NCI-H748 (cell line): ENCODE measurements at regions not wholly inside any gene's neighbourhood (a gene's known extent, or its start where the extent isn't known, plus 50 kb on each side); places are given as distances from the start of the nearest gene placed in this dataset.
"Not testable (repeated sequence)": the region's sequence is repeated elsewhere in the genome, so short reads cannot be mapped to it uniquely, and the experiment has no call there.

Experiments
- DNase-seq: peaks from one replicate; lab custom pipeline; 2025; ENCODE audit not compliant: unreplicated experiment; lab: John Stamatoyannopoulos, UW

DNA sequence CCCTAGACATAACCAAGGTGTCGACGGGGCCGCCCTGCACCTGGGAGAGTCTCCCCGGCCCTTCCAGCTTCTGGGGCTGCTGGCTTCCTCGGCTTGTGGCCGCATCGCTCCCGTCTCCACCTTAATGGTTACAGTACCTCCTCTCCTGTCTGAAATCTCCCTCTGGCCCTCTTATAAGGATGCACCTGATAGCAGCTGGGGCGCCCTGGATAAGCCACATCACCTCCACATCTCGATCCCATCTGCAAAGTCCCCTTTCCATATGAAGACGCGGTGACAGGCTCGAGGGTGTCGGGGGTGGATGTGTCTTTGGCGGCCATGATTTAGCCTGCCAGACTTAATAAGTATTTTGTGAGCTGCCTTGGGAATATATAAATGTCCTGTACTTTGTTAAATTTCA, 169.0 kb downstream of the NPIPB11 start:
- DNase-seq = not testable (repeated sequence)

- not testable (repeated sequence) for DNase-seq
These were observed 169.5 kb downstream of the NPIPB11 start for GRCh38 chr16:29237023-29237422.

GRCh38 chr16:29235836-29236370, 170.6 kb downstream of the NPIPB11 start:
- DNase-seq = not testable (repeated sequence)

DNA sequence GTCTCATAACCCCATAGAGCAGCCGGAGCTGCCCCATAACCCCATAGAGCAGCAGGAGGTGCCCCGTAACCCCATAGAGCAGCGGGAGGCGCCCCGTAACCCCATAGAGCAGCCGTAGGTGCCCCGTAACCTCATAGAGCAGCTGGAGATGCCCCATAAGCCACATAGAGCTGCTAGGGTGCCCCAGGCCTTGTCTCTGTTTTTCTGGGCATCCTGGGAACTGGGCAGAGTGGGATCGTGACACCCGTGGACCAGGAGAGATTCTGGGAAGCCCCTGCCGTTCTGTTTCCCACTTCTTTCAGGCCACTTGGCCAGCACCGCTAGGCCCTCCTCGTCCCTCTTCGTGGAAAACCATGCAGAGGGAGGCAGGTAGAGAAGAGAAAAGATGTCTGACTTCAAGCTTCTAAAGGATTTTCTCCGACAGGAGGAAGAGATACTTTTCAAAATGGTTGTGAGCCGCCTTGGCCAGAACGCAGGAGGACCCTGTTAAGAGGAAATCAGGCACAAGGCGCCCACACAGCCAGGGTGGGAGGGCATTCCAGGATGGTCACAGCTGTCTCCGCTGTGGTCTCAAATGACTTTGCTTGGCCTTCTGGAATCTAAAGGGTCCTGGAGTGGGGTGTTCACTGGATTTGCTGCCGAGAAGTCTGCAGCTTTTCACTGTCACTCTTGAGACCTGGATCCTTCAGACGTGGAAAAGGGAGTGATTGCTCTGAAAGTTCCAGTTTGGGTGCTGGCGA, 171.8 kb downstream of the NPIPB11 start:
- DNase-seq = not testable (repeated sequence)

DNA sequence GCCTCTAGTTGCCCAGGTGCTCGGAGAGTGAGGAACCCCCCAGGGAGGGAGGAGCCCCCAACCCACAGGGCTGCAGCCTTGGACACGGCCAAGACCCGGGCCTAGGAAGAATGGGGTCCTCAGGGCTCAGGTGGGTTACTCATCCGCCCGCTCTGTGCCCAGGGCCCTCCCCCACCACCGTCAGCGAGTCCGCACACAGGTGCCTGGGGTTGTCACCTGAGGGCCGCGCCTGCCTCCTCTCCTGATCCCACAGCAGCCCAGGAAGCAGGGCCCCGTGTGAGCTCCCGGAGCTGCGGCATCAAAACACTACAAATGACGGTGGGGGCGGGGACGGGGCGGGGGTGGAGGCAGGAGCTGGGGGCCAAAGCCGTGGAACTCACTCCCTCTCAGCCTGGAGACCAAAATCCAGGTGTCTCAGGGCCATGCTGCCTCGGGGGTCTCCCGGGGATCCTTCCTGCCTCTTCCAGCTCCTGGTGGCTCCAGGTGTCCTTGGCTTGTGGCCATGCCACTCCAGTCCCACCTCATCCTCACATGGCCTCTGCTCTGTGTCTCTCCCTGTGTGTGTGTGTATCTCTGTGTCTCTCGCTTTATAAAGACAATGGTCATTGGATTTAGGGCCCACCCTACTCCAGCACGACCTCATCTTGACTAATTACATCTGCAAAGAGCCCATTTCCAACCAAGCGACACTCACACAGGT, 172.7 kb downstream of the NPIPB11 start:
- not testable (repeated sequence) for DNase-seq

DNA sequence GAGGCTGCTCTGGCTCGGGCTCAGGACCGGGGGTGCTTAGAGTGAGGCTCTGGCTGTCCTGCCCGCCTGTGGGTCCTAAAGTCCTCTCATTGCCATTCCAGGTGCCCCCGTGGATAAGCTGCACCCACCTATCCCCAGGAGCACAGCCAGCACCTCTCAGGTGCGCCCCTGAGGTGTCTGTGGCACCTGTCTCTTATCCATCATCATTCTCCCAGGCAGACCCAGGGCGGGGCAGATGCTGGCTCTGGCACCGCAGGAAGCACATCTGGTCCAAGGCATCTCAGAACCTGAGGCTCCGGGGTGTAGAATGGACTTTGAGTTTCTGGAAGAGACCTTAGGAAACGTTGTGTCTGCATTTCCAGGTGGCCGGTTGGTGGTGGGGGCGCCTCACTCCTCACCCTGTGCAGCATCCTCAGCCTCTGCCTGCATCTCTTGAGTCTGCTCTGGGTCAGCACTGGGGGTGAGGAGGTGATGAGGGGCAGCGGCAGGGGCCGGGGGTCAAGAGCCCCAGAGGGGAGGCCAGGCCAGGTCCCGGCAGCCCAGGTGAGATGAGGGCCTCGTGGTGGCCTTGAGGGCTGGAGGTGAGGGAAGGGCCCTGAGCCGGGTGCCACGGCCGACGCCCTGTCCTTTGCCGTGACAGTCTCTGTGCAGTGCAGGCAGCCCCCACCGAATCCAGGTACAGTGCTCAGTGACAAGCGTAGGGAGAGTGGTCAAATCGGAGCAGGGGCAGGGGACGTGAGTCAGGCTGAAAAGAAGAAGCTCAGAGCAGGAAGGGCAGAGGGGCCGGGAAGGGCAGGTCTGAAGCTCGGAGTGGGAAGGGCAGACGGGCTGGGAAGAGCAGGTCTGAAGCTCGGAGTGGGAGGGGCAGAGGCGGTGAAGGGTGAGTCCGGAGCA, 173.5 kb downstream of the NPIPB11 start:
- no peak for DNase-seq

DNA sequence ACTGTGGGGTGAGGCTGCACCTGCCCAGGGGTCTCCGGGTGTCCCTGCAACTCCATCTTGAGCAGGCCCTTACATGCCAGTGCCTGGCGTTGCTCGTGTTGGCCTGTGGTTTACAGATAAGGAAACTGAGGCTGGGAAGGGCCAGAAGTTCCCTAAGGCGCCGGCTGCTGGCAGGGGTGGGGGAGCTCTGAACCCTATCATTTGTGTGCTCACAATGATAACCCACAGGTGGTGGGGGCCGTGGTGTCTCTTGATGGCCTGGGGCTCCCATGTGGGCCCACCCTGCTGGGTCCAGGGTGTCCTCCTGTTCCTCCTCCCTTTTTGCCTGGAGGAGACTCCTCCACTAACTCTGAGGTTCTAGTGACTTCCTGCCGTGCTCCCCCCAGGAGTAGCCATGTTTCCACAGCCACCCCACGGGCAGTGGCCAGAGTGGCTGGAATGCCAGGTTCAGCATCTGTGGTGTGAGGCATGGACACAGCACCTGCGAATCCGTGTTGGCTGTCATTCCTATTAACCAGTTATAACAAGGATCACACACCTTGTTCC, 174.3 kb downstream of the NPIPB11 start:
- DNase-seq = not testable (repeated sequence)

- no peak for DNase-seq
These were observed 175.3 kb downstream of the NPIPB11 start for GRCh38 chr16:29231244-29231643.

DNA sequence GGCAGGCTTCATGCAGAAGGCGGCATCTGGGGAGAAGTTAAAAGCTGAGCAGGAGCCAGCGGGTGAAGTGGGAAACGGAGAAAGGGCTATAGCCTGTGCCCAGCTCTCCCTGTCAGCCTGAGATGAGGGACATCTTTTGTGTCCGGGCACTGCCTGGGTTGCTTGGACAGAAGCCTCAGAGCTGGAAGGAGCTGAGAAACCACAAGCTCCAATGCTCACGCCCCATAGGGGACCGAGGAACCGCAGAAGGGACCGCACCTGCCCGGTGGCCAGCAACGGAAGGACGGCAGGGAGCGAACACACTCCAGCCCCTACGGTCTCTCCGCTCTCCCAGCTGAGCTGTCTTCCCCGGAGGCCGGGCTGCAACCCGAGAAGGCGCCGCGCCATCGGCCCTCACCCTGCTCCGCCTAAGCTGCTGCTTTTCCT, 175.8 kb downstream of the NPIPB11 start:
- no peak for DNase-seq

DNA sequence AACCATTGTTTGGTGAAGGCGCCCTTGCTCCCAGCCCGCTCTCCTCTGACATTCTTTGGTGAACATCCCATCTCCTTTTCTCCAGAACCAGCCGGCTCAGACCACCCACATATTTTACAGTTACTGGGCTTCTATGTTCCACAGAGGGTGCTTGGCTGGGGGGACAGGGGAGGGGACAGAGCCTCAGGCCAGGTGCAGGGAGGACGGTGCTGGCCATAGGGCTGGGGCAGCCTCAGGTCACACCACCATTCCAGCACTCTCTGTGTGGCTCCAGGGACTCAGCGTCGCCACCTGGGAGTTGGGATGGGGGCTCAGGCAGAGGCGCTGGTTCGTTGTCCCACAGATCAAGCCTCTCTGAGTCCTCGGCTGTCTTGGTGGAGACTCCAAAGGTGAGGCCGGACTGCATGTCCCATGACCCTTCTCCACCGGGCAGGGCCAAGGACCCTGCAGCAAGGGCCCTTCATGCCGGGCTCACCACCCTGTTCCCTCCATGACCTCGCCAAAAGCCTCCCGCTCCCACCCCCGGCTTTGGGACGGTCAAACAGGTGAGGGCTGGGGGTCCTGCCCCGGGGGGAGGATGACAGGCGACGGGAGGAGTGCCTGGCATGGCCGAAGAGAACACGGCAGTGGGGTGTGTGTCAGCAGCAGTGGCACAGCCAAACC, 176.4 kb downstream of the NPIPB11 start:
- not testable (repeated sequence) for DNase-seq

DNA sequence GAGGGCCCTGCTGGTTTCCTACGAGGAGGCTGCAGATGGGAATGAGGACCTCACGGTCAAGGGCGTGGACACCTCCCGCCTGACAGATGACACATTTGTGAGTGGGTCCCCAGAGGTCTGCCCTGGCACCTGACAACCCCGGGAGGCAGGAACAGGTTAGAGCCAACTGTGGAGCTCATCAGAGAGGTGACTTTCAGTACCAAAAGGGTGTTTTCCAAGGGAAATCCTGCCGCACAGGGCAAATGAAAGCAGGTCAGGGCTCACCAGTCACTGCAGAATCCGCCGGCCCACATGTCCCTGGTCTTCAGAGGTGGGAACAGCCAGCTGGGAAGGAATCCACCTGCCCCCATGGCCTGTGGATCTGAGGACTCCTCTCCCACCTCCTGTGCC, 176.9 kb downstream of the NPIPB11 start:
- DNase-seq = not testable (repeated sequence)

DNA sequence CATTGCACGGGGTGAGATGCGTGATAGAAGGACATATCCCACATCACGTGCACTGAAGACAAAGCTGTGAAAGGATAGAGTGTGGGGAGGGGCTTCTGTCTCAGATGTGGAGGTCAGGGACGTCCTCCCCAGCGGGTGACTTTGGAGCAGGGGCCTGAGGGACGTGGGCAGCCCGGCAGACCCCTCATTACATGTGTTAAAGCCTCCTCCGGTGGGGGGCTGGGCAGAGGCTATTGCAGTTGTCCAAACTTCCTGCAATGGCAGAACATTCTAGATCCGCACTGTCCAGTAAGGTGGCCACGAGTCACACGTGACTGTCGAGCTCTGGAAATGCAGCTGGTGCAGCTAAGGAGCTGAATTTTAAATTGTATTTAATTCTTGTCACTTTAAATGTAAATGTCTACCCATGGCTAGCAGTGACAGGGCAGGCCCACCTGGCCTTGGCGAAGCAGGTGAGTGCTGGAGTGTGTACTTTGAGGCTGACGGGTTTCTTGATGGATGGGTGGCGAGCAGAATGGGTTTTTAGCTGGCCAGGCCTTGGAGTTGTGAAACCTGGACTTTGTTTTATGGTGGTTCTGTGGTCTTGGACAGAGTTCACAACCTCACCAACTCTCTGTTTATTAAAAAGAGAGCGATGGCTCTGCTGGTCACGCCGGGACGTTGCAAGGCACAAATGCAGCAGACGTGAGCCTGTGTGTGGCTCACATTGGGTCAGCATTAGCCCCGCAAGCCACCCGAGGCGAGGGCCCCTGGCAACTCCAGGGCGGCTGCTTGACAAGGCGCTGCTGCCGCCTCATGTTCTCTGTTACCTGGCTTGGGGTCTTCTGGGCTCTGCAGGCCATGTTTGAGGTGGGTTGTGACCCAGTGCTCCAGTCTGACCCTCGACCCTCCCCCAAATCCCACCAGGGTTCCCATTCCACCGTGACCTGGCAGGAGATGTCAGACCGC, 177.6 kb downstream of the NPIPB11 start:
- not testable (repeated sequence) for DNase-seq

GRCh38 chr16:29227751-29228663, 178.5 kb downstream of the NPIPB11 start:
- peak; percentile 41 for DNase-seq

- no peak for DNase-seq
These were observed 179.7 kb downstream of the NPIPB11 start for GRCh38 chr16:29226782-29227181.

DNA sequence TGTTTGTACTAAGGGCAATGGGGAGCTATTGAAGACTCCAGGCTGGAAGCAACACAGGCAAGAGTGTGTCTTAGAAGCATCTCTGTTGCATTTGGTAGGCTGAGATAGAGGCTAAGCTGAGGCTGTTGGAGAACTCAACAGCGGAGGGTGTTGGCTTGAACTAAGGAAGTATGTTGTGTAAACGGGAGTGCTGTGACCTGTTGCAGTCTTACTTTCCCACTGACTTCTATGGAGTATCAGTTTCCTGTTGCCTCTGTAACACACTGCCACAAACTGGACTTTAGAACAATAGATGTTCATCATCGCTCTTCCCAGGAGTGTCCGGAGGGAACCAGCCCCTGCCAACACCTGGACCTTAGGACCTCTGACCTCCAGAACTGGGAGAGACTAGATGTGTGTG, 181.8 kb downstream of the NPIPB11 start:
- DNase-seq = not testable (repeated sequence)

GRCh38 chr16:29222615-29223014, 183.9 kb downstream of the NPIPB11 start:
- DNase-seq = not testable (repeated sequence)

- DNase-seq = not testable (repeated sequence)
These were observed 184.5 kb downstream of the NPIPB11 start for GRCh38 chr16:29222008-29222407.
